Mesendoderm (in vitro differentiated cells): ENCODE measurements at regions not wholly inside any gene's neighbourhood (a gene's known extent, or its start where the extent isn't known, plus 50 kb on each side); places are given as distances from the start of the nearest gene placed in this dataset.
"Not testable (repeated sequence)": the region's sequence is repeated elsewhere in the genome, so short reads cannot be mapped to it uniquely, and the experiment has no call there.

Source experiments
- DNase-seq: peaks from one replicate; pipeline ENCODE4 v3.0.0; 2013
- H2AK5ac ChIP-seq: 2 replicates; pipeline ENCODE4 v1.6.1; 2013; ENCODE audit warnings: low read length, inconsistent platforms
- H2BK120ac ChIP-seq: 2 replicates; pipeline ENCODE4 v1.6.1; 2013; ENCODE audit warnings: low read depth, mild to moderate bottlenecking, low read length, moderate library complexity, mixed read lengths
- H2BK15ac ChIP-seq: replicated peaks from 2 replicates; pipeline ENCODE4 v1.6.1; 2013; ENCODE audit warnings: low read depth, mild to moderate bottlenecking, moderate library complexity
- H2BK5ac ChIP-seq: 2 replicates; pipeline ENCODE4 v1.6.1; 2013; ENCODE audit warnings: low read length, inconsistent platforms
- H3K18ac ChIP-seq: 2 replicates; pipeline ENCODE4 v1.6.1; 2013; ENCODE audit warnings: mild to moderate bottlenecking, low read length, mixed read lengths
- H3K23ac ChIP-seq: one replicate; pipeline ENCODE4 v1.6.1; 2013; ENCODE audit warnings: low read length
- H3K27ac ChIP-seq: 2 replicates; pipeline ENCODE4 v1.5.1; 2013; ENCODE audit warnings: low read depth, mild to moderate bottlenecking, inconsistent platforms, low read length, moderate library complexity
- H3K27me3 ChIP-seq: 2 replicates; pipeline ENCODE4 v1.6.1; 2013; ENCODE audit warnings: low read length, control low read depth, mild to moderate bottlenecking, inconsistent platforms; ENCODE audit not compliant: insufficient read depth, poor library complexity
- H3K36me3 ChIP-seq: 2 replicates; pipeline ENCODE4 v1.6.1; 2013; ENCODE audit warnings: low read length, inconsistent platforms; ENCODE audit not compliant: control insufficient read depth, insufficient read depth
- H3K4ac ChIP-seq: one replicate; pipeline ENCODE4 v1.6.1; 2013; ENCODE audit warnings: low read depth, mild to moderate bottlenecking, low read length, moderate library complexity
- H3K4me1 ChIP-seq: 2 replicates; pipeline ENCODE4 v1.6.1; 2013; ENCODE audit warnings: low read depth, low read length, inconsistent platforms; ENCODE audit not compliant: control insufficient read depth
- H3K4me2 ChIP-seq: 2 replicates; pipeline ENCODE4 v1.6.1; 2013; ENCODE audit warnings: low read length
- H3K4me3 ChIP-seq: 2 replicates; pipeline ENCODE4 v1.5.1; 2013; ENCODE audit warnings: mild to moderate bottlenecking, low read length
- H3K56ac ChIP-seq: one replicate; pipeline ENCODE4 v1.6.1; 2013; ENCODE audit warnings: low read length
- H3K79me1 ChIP-seq: 2 replicates; pipeline ENCODE4 v1.6.1; 2013; ENCODE audit warnings: low read length, inconsistent platforms
- H3K79me2 ChIP-seq: 2 replicates; pipeline ENCODE4 v1.6.1; 2013; ENCODE audit warnings: mild to moderate bottlenecking, low read length; ENCODE audit not compliant: control insufficient read depth, insufficient read depth
- H3K9ac ChIP-seq: 2 replicates; pipeline ENCODE4 v1.6.1; 2013; ENCODE audit warnings: low read length, inconsistent platforms
- H4K5ac ChIP-seq: one replicate; pipeline ENCODE4 v1.6.1; 2013; ENCODE audit warnings: low read length
- H4K8ac ChIP-seq: one replicate; pipeline ENCODE4 v1.6.1; 2013; ENCODE audit warnings: low read depth, mild to moderate bottlenecking, control low read depth, low read length, moderate library complexity
- WGBS: extraction: QIAGEN DNeasy Blood & Tissue Kit; methylation state at CpG from one replicate; pipeline ENCODE4 v1.1.7; 2013; ENCODE audit warnings: low lambda C conversion rate, missing lambda C conversion rate; ENCODE audit not compliant: insufficient coverage; ENCODE audit errors: extremely low coverage; 5-methylcytosine and 5-hydroxymethylcytosine counted together

DNA sequence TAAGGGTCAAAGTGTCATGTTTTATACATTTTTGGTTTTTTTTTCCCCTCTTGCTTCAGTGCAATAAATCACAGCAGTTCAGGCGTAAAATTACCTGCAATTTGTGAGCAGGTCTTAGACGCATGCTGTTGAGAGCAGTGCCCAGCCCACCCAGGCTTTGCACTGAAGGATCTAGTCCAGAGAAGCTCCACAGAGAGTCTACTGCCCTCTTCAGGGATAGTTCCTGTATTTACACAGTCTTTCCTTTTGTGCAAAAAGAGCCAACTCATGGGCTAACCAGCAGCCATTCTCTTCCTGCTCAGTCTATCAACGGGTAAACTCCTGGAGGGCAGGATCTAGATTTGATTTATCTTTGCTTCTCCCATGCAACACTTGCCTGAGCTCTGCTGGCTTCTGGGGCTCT lies 82.2 kb upstream of the NAMPT start:
- Histone ChIP-seq H3K9ac (no peak overlapping the region), H3K18ac (no peak overlapping the region), H4K5ac (no peak overlapping the region), H3K27ac (no peak overlapping the region), H3K56ac (no peak overlapping the region), H2AK5ac (no peak overlapping the region), H3K23ac (no peak overlapping the region), H3K79me2 (no peaks in the 10 kb centered on the region), H3K4me2 (no peak overlapping the region), H3K4ac (no peak overlapping the region), H2BK5ac (no peak overlapping the region), H2BK120ac (no peak overlapping the region), H4K8ac (no peak overlapping the region), H3K4me3 (no peak overlapping the region), H3K4me1 (no peaks in the 10 kb centered on the region), H3K36me3 (no peaks in the 10 kb centered on the region), H3K79me1 (no peaks in the 10 kb centered on the region), H2BK15ac (no peak overlapping the region), H3K27me3 (no peaks in the 10 kb centered on the region)
- peak; percentile 73 for DNase-seq
- WGBS: no CpG with 5 or more reads among the region's 3 CpGs

DNA sequence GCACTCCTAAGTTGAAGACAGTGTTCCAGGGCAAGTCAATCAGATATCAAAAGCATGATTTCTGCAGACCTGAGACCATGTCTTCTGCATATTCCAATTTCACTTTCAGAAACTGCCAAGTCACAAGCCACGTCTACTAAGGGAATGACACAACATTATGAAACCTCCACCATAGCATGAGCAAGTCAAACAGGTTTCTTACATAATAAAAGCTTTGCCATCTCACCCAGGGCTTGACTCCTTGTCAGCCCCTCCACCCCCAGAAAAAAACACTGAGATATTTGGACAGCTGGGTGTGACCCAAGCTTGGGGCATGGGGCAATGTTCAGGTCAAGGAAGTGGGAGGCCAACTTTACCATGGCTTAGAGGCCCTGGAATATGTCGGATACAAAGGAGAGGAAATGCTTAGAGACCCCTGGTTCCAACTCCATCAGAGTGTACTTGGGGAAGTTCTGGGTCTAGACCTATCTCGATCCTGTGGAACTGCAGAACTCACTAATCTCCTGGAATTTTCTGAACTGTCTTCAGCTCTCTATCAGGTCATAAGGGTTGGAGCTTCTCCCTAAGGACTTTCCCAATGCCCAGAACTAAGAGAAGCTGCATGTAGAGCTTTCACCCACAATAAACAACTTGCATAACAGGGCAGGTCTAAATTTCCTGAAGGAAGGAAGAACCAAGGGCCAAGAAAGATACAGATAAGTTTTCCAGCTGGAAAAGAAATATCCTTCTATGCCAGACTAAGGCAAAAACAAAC lies 80.6 kb upstream of the NAMPT start:
- Histone ChIP-seq H2BK120ac (no peak overlapping the region), H3K4me3 (no peak overlapping the region)

DNA sequence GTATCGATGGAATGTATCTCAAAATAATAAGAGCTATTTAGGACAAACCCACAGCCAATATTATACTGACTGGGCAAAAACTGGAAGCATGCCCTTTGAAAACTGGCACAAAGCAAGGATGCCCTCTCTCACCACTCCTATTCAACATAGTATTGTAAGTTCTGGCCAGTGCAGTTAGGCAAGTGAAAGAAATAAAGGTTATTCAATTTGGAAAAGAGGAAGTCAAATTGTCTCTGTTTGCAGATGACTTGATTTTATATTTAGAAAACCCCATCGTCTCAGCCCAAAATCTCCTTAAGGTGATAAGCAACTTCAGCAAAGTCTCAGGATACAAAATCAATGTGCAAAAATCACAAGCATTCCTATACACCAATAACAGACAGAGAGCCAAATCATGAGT lies 77.7 kb upstream of the NAMPT start:
- not testable (repeated sequence) for H3K27me3 ChIP-seq, H3K18ac ChIP-seq, H3K4ac ChIP-seq, H3K4me2 ChIP-seq, H3K79me1 ChIP-seq, H2BK120ac ChIP-seq, H2AK5ac ChIP-seq, H3K4me3 ChIP-seq, H4K8ac ChIP-seq, H3K79me2 ChIP-seq, H3K36me3 ChIP-seq, H2BK15ac ChIP-seq, H3K4me1 ChIP-seq, H3K23ac ChIP-seq, H3K9ac ChIP-seq, H4K5ac ChIP-seq, DNase-seq, H3K56ac ChIP-seq, H3K27ac ChIP-seq, H2BK5ac ChIP-seq
- WGBS: no CpG with 5 or more reads among the region's 2 CpGs

More for the DNA sequence above, 80.6 kb upstream of the NAMPT start:
- Histone ChIP-seq H2BK15ac (no peak overlapping the region), H3K27me3 (no peaks in the 10 kb centered on the region), H3K56ac (no peak overlapping the region), H3K36me3 (no peaks in the 10 kb centered on the region), H3K23ac (no peak overlapping the region), H3K4me1 (no peaks in the 10 kb centered on the region), H3K27ac (no peak overlapping the region), H3K4me2 (no peak overlapping the region), H3K4ac (no peak overlapping the region), H4K8ac (no peak overlapping the region), H2AK5ac (no peak overlapping the region), H2BK5ac (no peak overlapping the region), H3K18ac (no peak overlapping the region), H3K79me2 (no peaks in the 10 kb centered on the region), H3K9ac (no peak overlapping the region), H3K79me1 (no peaks in the 10 kb centered on the region), H4K5ac (no peak overlapping the region)
- DNase-seq: no peak
- WGBS: no CpG with 5 or more reads among the region's 3 CpGs

DNA sequence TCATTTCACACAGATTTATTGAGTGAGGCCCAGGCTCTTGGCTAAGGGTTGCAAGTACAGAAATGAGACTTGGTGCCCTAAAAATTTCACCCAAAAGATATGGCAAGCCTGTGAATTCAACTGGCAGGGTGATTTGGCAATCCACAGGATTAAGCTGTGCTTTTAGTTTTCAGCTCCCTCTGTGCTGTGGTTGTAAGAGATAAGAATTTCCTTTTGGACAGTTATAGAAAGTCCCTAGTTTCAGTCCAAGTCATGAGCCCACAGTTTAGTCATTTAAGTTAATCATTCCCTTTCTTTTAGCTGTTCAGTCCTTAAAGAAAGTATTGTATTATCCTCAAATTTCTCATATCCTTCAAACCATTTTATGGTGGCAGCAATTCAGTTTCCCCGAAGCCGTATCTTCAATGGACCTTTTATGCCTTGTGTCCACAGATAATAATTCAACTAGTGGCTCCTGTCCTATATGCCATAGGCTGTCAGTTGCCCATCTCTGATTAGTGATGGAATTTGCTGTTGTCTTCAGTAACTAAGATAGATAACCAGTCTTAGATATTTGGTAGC lies 73.4 kb upstream of the NAMPT start:
- Histone ChIP-seq H3K56ac (no peak overlapping the region), H3K4me3 (no peak overlapping the region), H2BK5ac (no peak overlapping the region), H3K79me1 (no peaks in the 10 kb centered on the region), H3K18ac (no peak overlapping the region), H3K79me2 (no peaks in the 10 kb centered on the region), H2AK5ac (no peak overlapping the region), H4K5ac (no peak overlapping the region), H3K4me1 (no peaks in the 10 kb centered on the region), H3K4me2 (no peak overlapping the region), H3K4ac (no peak overlapping the region), H3K27ac (no peak overlapping the region), H3K27me3 (no peaks in the 10 kb centered on the region), H3K9ac (no peak overlapping the region), H2BK15ac (no peak overlapping the region), H3K36me3 (no peaks in the 10 kb centered on the region), H2BK120ac (no peak overlapping the region), H4K8ac (no peak overlapping the region), H3K23ac (no peak overlapping the region)
- WGBS: no CpG with 5 or more reads among the region's 2 CpGs
- no peak for DNase-seq

- Histone ChIP-seq H3K56ac (no peak overlapping the region), H3K23ac (no peak overlapping the region), H4K8ac (no peak overlapping the region), H2BK15ac (no peak overlapping the region), H3K27me3 (no peaks in the 10 kb centered on the region), H3K79me2 (no peaks in the 10 kb centered on the region), H2BK5ac (no peak overlapping the region), H3K79me1 (no peaks in the 10 kb centered on the region), H3K4me2 (no peak overlapping the region), H2AK5ac (no peak overlapping the region), H3K27ac (no peak overlapping the region), H3K9ac (no peak overlapping the region), H3K36me3 (no peaks in the 10 kb centered on the region), H2BK120ac (no peak overlapping the region), H3K4ac (no peak overlapping the region), H3K18ac (no peak overlapping the region), H3K4me1 (no peaks in the 10 kb centered on the region), H3K4me3 (no peak overlapping the region), H4K5ac (no peak overlapping the region)
- DNase-seq: no peak
- no CpG with 5 or more reads among the region's 4 CpGs for WGBS
Observed at GRCh38 chr7:106357675-106358074, 72.9 kb upstream of the NAMPT start.

DNA sequence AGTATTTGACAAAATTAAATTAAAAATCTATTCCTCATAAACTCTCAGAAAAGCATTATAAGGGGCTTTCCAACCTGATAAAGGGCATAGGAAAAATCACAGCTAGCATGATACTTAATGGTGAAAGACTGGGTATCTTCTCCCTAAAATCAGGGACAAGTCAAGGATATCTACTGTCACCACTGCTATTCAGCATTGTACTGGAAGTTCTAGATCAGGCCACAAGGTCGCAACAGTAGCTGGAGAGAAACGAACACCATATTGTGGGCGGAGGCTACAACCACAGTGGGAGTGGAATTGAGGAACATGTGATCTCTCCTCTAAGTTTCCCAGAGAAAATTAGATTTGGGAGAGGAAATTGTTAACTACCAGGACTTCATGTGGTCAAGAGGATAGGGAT lies 70.0 kb upstream of the NAMPT start:
- Histone ChIP-seq H2BK120ac (no peak overlapping the region), H3K4me3 (no peak overlapping the region), H3K36me3 (no peaks in the 10 kb centered on the region), H2AK5ac (no peak overlapping the region), H4K8ac (no peak overlapping the region), H3K4me1 (no peaks in the 10 kb centered on the region), H3K23ac (no peak overlapping the region), H2BK5ac (no peak overlapping the region), H3K18ac (no peak overlapping the region), H4K5ac (no peak overlapping the region), H3K56ac (no peak overlapping the region), H3K9ac (no peak overlapping the region), H3K4ac (no peak overlapping the region), H3K4me2 (no peak overlapping the region), H3K79me1 (no peaks in the 10 kb centered on the region), H3K27ac (no peak overlapping the region), H3K79me2 (no peaks in the 10 kb centered on the region), H2BK15ac (no peak overlapping the region), H3K27me3 (no peaks in the 10 kb centered on the region)
- DNase-seq: peak; percentile 31
- no CpG with 5 or more reads among the region's 3 CpGs for WGBS
